ENCODE measurements at regions not wholly inside any gene's neighbourhood (a gene's known extent, or its start where the extent isn't known, plus 50 kb on each side); places are given as distances from the start of the nearest gene placed in this dataset.

DNA sequence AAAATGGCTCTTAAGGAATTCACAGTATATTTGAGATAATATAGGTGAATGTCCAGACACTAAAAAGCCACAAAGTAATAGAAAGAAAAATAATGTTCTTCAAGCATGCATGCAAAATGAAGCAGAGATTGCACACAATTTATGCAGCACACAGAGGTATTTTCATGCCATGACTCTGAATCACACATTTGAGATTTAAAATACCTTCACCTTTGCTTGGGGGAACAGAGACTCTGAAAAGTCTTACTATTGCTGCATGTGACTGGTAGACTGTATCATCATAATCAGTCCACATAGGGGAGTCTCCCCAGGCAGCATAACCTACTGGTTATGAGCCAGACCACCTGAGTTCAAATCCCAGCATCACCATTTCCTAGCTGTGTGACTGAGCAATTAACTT lies 96.2 kb downstream of the RCN1 start:
- TF ChIP-seq CTCF (IDR thresholded peaks at IDR 0.05; ENCODE audit: borderline replicate concordance, extremely low read depth, low read length, poor library complexity, severe bottlenecking) (no peak), EZH2 (IDR thresholded peaks at IDR 0.05; ENCODE audit: borderline replicate concordance, low read depth, low read length, severe bottlenecking) (no peak)

All from DND-41 (cell line).